Uterus (tissue), 3 donors: ENCODE measurements at regions not wholly inside any gene's neighbourhood (a gene's known extent, or its start where the extent isn't known, plus 50 kb on each side); places are given as distances from the start of the nearest gene placed in this dataset.

ENCODE experiments used
- DNase-seq, 2 donors: peaks; one replicate each; pipeline ENCODE4 v3.0.0-alpha.2; 2019 to 2020
- H3K27ac ChIP-seq, 2 donors: fragments of 200-600 bp; sonication (generic); 1 replicate in 1 of 2; 2 replicates in 1 of 2; pipeline ENCODE4 v1.5.1; 2016 to 2018
- H3K27me3 ChIP-seq, 2 donors: fragments of 200-600 bp; sonication (generic); one replicate each; pipeline ENCODE4 v1.5.1; 2018 to 2019; ENCODE audit warnings: control low read depth in 1 of 2
- H3K36me3 ChIP-seq, 2 donors: fragments of 200-600 bp; sonication (generic); one replicate each; pipeline ENCODE4 v1.5.1; 2019; ENCODE audit warnings: control low read depth in 1 of 2
- H3K4me1 ChIP-seq, 2 donors: fragments of 200-600 bp; sonication (generic); one replicate each; pipeline ENCODE4 v1.5.1; 2018 to 2019; ENCODE audit warnings: control low read depth in 1 of 2
- H3K4me3 ChIP-seq, 2 donors: fragments of 200-600 bp; sonication (generic); 1 replicate in 1 of 2; 2 replicates in 1 of 2; pipeline ENCODE4 v1.5.1; 2018 to 2019; ENCODE audit warnings: mild to moderate bottlenecking in 1 of 2
- H3K9me3 ChIP-seq, 2 donors: fragments of 200-600 bp; sonication (generic); one replicate each; pipeline ENCODE4 v1.5.1; 2019; ENCODE audit warnings: control low read depth in 1 of 2
- CTCF ChIP-seq, 4 experiments: fragments of 200-600 bp in 2 of 4; fragments of 450-650 bp in 2 of 4; sonication (generic) in 2 of 4; IDR thresholded peaks; one replicate each; pipeline ENCODE4 v1.5.1; 2016 to 2019; ENCODE audit warnings: antibody characterized with exemption in 4 of 4, mild to moderate bottlenecking in 2 of 4, moderate library complexity in 1 of 4
- POLR2A ChIP-seq, 2 donors: fragments of 450-650 bp; IDR thresholded peaks; one replicate each; pipeline ENCODE4 v1.6.1; 2016; ENCODE audit warnings: antibody characterized with exemption in 2 of 2, mild to moderate bottlenecking in 1 of 2, moderate library complexity in 1 of 2
- intact Hi-C: fragments of 100-400 bp; cut with DNase I; formaldehyde crosslinking; loops from one replicate; pipeline ENCODE4 v1.15.1; 2023; ENCODE audit warnings: low total_unique reads
- donor health status: DM: yes; HTN: yes; CAD: no.

DNA sequence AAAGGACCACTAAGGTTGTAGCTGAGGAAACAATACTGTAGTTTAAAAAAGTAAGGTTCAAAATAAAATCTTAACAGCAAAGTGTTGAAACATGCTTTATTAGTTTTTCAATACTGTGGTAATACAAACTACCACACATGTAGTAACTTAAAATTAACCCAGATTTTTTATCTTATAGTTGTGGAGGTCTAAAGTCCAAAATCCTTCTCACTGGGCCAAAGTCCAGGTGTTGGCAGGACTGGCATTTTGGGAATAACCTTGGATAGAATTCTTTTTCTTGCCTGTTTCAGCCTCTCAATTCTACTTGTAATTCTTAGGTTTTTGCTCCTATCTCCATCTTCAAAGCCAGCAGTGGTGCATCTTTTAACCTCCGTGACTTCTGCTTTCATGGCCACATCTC is 942.0 kb downstream of the TSN start:
- no peak overlapping the region for H3K4me3 ChIP-seq
- H3K27me3 ChIP-seq = no peaks in the 10 kb centered on the region
- H3K9me3 ChIP-seq = no peaks in the 10 kb centered on the region
- H3K36me3 ChIP-seq = no peaks in the 10 kb centered on the region
- H3K4me1 ChIP-seq = no peaks in the 10 kb centered on the region
- TF ChIP-seq POLR2A (IDR thresholded peaks at IDR 0.05) (no peak), CTCF (IDR thresholded peaks at IDR 0.05) (no peak)
- H3K27ac ChIP-seq = no peak overlapping the region
- DNase-seq = no peak
- intact Hi-C loops = no loop called here

- Histone ChIP-seq H3K27ac (no peak overlapping the region), H3K27me3 (no peaks in the 10 kb centered on the region), H3K4me1 (no peaks in the 10 kb centered on the region), H3K9me3 (no peaks in the 10 kb centered on the region), H3K4me3 (no peak overlapping the region), H3K36me3 (no peaks in the 10 kb centered on the region)
- intact Hi-C loops = no loop called here
- TF ChIP-seq CTCF (IDR thresholded peaks at IDR 0.05) = no peak
- TF ChIP-seq POLR2A (IDR thresholded peaks at IDR 0.05) = no peak
- no peak for DNase-seq
Measured at GRCh38 chr2:122703676-122704075, 948.2 kb downstream of the TSN start.

DNA sequence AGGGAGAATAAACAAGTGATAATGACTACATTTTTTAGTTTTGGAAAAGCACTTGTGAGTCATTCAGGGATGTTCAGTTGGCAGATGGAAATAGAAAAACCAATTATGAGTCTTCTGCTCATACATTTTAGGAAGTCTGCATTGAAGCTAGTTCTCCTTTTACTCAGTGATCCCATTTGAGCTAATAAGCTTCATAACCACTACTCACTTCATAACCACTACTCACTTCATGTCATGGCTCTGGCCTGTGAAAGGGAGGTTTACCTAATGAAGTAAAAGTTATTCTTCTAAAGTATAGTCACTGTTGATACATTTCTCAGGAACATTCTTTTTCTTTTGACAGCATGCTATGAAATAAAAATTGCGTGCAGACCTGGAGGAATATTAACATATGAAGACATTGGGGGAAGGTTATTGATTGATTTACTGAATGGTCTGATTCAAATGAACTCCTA is 948.7 kb downstream of the TSN start:
- H3K27ac ChIP-seq = no peak overlapping the region
- H3K9me3 ChIP-seq = no peaks in the 10 kb centered on the region
- intact Hi-C loops = no loop called here
- TF ChIP-seq POLR2A (IDR thresholded peaks at IDR 0.05) = no peak
- TF ChIP-seq CTCF (IDR thresholded peaks at IDR 0.05) = no peak
- H3K27me3 ChIP-seq = no peaks in the 10 kb centered on the region
- H3K36me3 ChIP-seq = no peaks in the 10 kb centered on the region
- no peak for DNase-seq
- H3K4me1 ChIP-seq = no peaks in the 10 kb centered on the region
- no peak overlapping the region for H3K4me3 ChIP-seq

DNA sequence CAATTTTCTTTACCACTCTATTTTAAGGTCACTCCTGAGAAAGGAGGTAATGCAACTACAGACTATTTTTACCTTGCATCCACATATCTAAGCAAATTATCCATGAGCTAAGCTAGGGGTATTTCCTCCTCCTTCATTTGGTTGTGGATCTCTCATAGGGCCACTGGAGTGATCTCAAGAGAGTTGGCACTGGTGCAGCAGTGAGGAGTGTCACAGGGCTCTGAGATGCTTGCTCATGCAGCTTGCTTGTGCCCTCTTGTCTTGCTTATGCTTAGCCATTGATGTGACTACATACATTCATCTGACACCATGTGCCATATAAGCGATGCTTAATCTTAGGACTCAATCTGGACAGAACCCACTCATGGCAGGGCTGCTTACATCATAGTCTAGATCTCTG is 950.3 kb downstream of the TSN start:
- DNase-seq = no peak
- Histone ChIP-seq H3K9me3 (no peaks in the 10 kb centered on the region), H3K27ac (no peak overlapping the region), H3K4me3 (no peak overlapping the region), H3K27me3 (no peaks in the 10 kb centered on the region), H3K36me3 (no peaks in the 10 kb centered on the region), H3K4me1 (no peaks in the 10 kb centered on the region)
- intact Hi-C loops = no loop called here
- TF ChIP-seq POLR2A (IDR thresholded peaks at IDR 0.05) = no peak
- no peak for TF ChIP-seq CTCF (IDR thresholded peaks at IDR 0.05)

DNA sequence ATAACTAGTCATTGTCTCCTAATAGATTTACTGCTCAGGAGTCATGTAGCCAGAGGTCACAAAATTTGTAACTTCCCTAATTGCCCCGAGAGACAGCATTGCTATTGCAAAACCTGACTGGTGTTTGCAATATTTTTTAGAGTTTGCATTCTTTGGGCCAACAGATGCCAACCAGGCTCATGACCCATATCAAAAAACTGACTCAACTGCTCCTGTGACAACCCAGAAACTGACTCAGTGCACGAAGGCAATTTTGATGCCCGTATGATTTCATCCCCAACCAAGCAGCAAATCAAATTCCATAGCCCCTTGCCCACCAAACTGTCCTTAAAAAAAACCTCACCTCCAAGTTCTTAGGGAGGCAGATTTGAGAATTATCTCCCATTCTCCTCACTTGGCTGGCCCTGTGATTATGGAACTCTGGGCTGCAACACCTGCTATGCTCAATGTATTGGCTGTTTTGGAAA is 951.3 kb downstream of the TSN start:
- Histone ChIP-seq H3K4me3 (no peak overlapping the region), H3K27me3 (no peaks in the 10 kb centered on the region), H3K4me1 (no peaks in the 10 kb centered on the region), H3K36me3 (no peaks in the 10 kb centered on the region), H3K27ac (no peak overlapping the region), H3K9me3 (no peaks in the 10 kb centered on the region)
- no peak for TF ChIP-seq POLR2A (IDR thresholded peaks at IDR 0.05)
- TF ChIP-seq CTCF (IDR thresholded peaks at IDR 0.05) = no peak
- intact Hi-C loops = no loop called here
- DNase-seq = no peak
